Tibial nerve (tissue), 3 donors: ENCODE measurements at regions not wholly inside any gene's neighbourhood (a gene's known extent, or its start where the extent isn't known, plus 50 kb on each side); places are given as distances from the start of the nearest gene placed in this dataset.

ENCODE experiments used
- EP300 ChIP-seq, 2 donors: sonication (generic); formaldehyde crosslinking; IDR thresholded peaks; one replicate each; pipeline ENCODE4 v1.6.1; 2017; ENCODE audit warnings: antibody characterized with exemption in 2 of 2, mild to moderate bottlenecking in 1 of 2
- POLR2A ChIP-seq, 2 donors: fragments of 450-650 bp; IDR thresholded peaks; one replicate each; pipeline ENCODE4 v1.6.1; 2017; ENCODE audit warnings: antibody characterized with exemption in 2 of 2, mild to moderate bottlenecking in 2 of 2, moderate library complexity in 2 of 2

DNA sequence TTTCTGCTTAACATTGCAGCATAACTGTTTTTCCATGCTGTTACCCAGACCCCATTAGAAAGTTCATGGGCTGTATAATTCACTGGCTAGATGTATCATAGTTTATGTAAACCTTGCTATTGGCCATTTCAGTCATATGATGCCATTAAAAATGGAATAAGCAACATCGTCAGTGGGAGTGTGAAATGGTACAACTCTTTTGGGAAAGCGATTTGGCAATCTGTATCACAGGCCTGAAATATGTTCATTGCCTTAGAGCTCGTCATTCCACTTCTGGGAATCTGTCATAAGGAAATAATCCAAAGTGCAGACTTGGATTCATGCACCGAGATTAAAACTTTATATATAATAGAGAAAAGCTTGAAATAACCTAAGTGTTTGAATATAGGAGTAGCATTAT lies 77.9 kb upstream of the KLF4 start:
- TF ChIP-seq POLR2A (IDR thresholded peaks at IDR 0.05) (no peak), EP300 (IDR thresholded peaks at IDR 0.05) (no peak)
